Body of pancreas (tissue), 4 donors: ENCODE measurements at regions not wholly inside any gene's neighbourhood (a gene's known extent, or its start where the extent isn't known, plus 50 kb on each side); places are given as distances from the start of the nearest gene placed in this dataset.

Experiments used
- CTCF ChIP-seq, 7 experiments: fragments of 450-650 bp in 4 of 7; fragments of 200-600 bp in 3 of 7; sonication (generic) in 3 of 7; IDR thresholded peaks; one replicate each; pipeline ENCODE4 v1.5.1; 2016 to 2019; ENCODE audit warnings: antibody characterized with exemption in 7 of 7
- POLR2A ChIP-seq, 3 donors: fragments of 450-650 bp; IDR thresholded peaks; one replicate each; pipeline ENCODE4 v1.6.1; 2016; ENCODE audit warnings: antibody characterized with exemption in 3 of 3, mild to moderate bottlenecking in 2 of 3

GRCh38 chr3:69483449-69483848 is 97.6 kb upstream of the FRMD4B start:
- TF ChIP-seq CTCF (IDR thresholded peaks at IDR 0.05): no peak
- TF ChIP-seq POLR2A (IDR thresholded peaks at IDR 0.05): no peak
